NCI-H2171 treated with DMSO at 0.1 percent for 48 hours (cell line): ENCODE measurements at regions not wholly inside any gene's neighbourhood (a gene's known extent, or its start where the extent isn't known, plus 50 kb on each side); places are given as distances from the start of the nearest gene placed in this dataset.
"Not testable (repeated sequence)": the region's sequence is repeated elsewhere in the genome, so short reads cannot be mapped to it uniquely, and the experiment has no call there.

Experiments used
- DNase-seq: peaks from one replicate; lab custom pipeline; 2025; lab: John Stamatoyannopoulos, UW

DNA sequence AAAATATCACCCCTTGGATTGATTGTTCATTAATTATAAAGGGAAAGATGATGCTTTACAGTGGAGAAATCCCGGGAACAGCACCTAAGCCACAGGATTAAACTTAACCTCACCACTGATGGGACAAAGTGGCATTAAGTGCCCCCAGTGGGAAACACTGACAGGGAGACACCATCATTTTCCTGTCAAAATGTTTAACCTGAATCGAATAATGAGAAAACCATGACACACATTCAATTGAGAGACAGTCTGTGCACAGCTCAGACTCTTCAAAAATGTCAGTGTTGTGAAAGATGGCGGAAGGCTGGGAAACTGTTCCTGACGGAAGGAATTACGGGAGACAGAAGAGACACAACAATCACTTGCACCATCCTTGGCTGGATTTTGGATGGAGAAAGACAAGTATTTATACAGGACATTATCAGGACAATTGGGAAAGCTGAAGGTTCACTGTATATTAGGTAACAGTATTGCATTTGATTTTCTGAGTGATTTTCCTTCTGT lies 111.8 kb upstream of the ASB18 start:
- DNase-seq, result no peak

GRCh38 chr2:236376566-236377244 lies 112.5 kb upstream of the ASB18 start:
- no peak for DNase-seq

GRCh38 chr2:236380051-236380612 lies 115.9 kb upstream of the ASB18 start:
- DNase-seq, result no peak

DNA sequence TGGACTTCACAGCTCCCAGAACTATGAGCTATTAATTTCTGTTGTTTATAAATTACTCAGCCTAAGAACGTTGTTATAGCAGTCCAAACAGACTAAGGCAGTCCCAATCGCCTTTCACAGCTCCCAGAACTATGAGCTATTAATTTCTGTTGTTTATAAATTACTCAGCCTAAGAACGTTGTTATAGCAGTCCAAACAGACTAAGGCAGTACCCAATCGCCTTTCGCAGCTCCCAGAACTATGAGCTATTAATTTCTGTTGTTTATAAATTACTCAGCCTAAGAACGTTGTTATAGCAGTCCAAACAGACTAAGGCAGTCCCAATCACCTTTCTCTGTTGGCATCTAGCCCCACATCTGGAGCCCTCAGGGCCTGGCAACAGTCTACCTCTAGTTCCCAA lies 117.0 kb upstream of the ASB18 start:
- not testable (repeated sequence) for DNase-seq

DNA sequence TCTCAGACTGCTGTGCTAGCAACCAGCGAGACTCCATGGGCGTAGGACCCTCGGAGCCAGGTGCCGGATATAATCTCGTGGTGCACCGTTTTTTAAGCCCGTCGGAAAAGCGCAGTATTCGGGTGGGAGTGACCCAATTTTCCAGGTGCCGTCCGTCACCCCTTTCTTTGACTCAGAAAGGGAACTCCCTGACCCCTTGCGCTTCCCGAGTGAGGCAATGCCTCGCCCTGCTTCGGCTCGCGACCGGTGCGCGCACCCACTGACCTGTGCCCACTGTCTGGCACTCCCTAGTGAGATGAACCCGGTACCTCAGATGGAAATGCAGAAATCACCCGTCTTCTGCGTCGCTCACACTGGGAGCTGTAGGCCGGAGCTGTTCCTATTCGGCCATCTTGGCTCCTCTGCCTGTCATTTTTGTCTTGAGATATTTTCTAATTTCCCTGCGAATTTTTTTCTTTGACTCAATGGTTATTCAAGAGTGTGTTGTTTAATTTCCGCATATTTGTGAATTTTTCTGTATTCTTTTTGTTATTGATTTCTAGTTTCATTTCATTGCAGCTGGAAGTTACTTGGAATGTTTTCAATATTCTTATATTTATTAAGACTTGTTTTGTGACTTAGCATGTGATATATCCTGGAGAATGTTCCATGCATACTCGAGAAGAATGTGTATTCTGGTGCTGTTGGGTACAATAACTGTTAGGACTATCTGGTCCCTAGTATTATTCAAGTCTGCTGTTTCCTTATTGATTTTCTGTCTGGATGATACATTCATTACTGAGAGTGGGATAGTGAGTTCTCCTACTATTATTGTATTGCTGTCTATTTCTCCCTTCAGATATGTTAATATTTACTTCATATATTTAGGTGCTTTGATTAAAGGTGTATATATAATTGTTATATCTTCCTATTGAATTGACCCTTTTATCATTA lies 125.3 kb upstream of the ASB18 start:
- not testable (repeated sequence) for DNase-seq

DNA sequence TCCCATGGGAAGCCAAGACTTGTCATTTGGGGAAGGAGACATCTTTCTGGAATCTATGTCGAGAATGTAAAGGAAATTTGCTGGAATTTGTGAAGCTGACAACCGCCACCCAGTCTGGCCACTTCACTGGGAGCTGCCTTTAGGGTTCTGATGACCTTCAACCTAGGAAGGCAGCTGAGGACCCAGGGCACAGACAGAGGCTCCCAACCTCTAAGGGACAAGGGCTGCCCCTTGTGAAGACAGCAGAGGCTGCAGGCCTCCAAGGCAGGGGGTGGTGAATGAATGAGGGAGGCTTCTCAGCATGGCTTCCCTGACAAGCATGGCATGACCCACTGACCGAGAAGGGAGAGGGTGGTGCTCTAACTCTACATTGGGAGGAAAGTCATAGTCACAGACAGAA lies 128.9 kb upstream of the ASB18 start:
- no peak for DNase-seq

DNA sequence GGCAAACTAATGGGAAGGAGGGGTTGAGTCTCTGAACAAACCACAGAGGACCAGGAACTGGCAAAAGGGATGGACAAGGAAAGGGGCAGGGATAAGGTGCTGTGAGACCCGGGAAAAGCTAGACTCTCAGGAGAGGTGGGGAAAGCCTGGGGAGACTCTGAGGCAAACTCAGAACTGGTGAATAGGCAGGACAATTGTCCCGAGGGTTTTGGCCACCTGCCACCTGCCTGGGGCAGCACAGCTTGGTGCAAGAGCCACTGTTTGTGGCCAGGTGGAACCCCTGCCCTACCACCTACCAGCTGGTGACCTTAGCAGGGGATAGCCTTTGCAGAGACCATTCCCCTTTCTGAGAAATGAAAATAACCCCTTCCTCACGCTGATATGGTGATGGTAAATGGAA lies 129.4 kb upstream of the ASB18 start:
- DNase-seq, result no peak

- no peak for DNase-seq
These were observed 130.4 kb upstream of the ASB18 start for GRCh38 chr2:236394571-236394970.

- no peak for DNase-seq
These were observed 130.9 kb upstream of the ASB18 start for GRCh38 chr2:236395067-236395466.

DNA sequence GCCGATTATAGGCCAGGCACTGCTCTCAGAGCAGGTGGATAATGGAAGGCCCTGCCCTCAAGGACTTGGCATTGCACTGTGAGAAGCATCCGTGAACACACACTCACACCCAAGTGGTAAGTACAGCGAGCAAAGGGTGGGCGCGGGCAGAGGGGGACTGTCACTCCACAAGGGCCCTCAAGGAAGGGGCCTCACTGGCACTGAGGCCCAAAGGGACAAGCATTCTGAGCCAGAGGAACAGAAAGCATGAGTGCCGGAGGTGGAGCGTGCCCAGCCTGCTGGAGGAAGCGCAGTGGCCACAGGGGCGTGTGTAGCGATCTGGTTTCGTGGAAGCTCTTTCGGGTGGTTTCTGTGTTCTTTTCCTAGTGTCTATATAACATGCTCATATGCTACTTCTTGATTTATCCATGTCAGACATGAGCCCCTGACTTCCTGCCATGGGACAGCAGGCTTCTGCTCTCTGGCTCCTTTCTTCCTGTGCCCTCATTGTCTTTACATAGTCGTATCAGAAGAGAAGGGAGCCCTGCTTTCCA lies 132.7 kb upstream of the ASB18 start:
- no peak for DNase-seq

DNA sequence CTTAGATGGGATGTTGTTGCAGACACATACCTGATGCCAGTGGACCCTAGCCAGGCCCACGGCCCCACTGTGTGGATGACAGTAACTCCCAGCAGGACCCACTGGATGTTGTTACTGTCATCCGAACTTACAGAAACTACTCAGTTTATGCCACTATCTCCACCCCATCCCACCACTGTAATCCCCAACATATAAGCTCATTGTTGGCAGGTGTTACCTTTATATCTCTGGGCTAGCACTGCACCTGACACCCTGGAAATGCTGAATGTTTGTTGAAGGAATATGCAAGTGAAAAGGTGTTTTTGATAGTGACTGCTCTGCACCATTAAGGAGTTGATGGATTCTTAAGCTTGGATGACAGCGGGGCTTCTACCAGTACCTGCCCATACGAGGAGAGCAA lies 133.5 kb upstream of the ASB18 start:
- DNase-seq, result no peak

- no peak for DNase-seq
These were observed 135.2 kb upstream of the ASB18 start for GRCh38 chr2:236399409-236399808.

- DNase-seq, result no peak
These were observed 135.9 kb upstream of the ASB18 start for GRCh38 chr2:236400046-236400574.

- no peak for DNase-seq
These were observed 136.6 kb upstream of the ASB18 start for GRCh38 chr2:236400594-236401360.

DNA sequence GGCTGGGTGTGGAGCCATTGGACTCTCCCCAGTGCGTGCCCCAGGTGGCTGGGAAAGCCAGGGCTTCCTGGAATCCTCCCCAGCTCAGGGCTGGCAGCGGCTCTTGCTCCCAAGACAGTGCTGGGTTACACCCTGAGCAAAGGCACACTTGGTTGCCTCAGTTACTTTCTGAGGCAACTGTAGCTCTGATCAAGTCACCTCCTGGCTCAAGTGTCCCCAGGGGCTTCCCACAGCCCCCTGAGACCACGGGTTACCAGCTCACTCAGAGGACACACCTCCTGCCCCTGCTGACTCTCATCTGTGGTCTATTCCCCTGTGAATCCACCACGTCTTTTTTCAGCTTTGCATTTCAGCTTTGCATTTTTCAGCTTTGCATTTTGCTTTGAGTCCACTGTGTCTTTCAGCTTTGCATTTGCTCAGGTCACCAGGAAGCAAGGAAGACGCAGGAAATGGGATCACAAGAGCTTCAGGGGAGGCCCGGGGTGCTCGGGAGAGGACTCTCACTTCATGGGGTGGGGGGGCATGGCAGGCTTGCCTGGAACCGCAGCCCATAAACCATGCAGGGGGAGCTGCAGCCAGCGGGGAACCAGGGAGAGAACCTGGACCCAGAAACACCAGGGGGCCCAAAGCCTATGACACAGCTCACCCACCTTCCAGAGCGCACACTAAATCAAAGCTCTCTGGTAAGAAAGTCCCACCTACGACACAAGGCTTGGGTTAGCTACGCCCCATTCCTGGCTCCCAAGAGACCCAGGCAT lies 138.0 kb upstream of the ASB18 start:
- DNase-seq, result peak; percentile 32

DNA sequence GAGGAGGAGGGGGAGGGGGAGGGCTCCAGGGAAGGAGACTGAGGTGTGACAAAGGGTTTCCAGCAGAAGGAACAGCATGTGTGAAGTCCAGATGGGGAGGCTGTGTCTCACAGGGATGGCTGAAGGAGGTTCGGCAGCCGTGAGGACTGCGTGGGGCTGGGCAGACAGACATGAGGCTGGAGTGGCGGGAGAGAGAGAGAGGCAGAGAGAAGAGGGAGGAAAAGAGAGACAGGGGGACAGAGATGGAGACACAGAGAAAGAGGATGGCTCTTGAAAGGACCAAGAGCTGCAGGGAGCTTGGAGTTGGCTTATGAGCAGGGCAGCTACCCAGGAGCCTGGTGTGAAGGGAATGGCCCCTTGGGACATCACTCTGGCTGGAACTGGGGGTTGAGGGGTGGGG lies 138.9 kb upstream of the ASB18 start:
- no peak for DNase-seq

DNA sequence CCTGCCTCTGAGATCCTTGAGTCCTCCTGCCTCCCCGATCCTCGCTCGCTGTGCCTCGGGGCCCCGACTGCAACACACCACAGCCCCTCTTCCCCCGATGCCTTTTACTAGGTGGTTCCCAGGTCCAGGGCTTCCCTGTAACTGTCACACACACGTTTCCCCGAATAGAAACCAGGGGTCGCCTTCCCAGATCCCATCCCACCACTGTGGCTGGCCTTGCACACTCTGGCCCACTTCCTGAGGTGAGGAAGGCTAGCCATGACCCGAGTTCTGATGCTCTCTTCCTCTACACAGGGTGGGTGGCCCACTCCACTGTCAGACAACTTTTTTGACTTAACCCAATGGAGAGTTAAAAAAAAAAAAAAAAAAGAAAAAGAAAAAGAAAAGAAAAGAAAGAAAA lies 139.6 kb upstream of the ASB18 start:
- DNase-seq, result no peak

- no peak for DNase-seq
These were observed 140.1 kb upstream of the ASB18 start for GRCh38 chr2:236404346-236404745.

- DNase-seq, result no peak
These were observed 141.2 kb upstream of the ASB18 start for GRCh38 chr2:236405357-236405756.

DNA sequence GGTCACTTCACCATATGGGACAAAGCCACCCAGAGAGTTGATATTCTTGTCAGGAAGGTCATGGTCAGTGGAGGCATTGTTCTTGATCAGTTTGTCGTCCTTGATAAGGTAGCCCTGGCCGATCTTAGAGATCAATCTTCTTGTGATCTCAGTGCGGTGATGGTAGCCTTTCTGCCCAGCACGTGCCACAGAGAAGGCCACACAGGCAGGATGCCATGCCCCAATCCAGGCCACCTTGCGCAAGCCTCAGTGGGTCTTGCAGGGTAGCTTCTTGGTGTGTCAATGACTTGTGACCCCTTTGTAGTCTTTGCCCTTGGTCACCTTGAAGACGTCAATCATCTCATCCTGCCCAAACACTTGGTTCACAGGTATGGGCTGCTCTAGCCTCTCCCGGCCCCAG lies 143.9 kb upstream of the ASB18 start:
- no peak for DNase-seq

DNA sequence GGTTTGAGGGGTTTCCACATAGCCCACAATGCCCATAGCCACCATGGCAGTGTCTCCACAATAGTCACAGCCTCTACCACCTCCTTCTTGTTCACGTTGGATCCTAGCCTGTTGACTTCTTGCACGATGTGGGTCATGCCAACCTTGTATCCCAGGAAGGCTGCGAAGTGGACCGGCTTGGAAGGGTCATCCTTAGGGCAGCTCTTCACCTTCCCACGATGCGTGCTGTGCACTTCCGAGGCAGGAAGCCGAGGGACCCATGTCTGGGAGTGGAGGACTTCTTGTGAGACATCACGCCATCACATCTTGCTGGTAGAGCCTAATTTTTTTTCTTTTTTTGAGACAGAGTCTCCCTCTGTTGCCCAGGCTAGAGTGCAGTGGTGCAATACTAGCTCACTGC lies 144.6 kb upstream of the ASB18 start:
- no peak for DNase-seq
